ENCODE measurements at regions not wholly inside any gene's neighbourhood (a gene's known extent, or its start where the extent isn't known, plus 50 kb on each side); places are given as distances from the start of the nearest gene placed in this dataset.

- no peak for DNase-seq
Observed at GRCh38 chr22:44611880-44612496, 90.0 kb upstream of the PRR5 start.

GRCh38 chr22:44610071-44610470, 91.9 kb upstream of the PRR5 start:
- no peak for DNase-seq

- DNase-seq: no peak
Observed at GRCh38 chr22:44609400-44609988, 92.5 kb upstream of the PRR5 start.

GRCh38 chr22:44608597-44609399, 93.2 kb upstream of the PRR5 start:
- no peak for DNase-seq

DNA sequence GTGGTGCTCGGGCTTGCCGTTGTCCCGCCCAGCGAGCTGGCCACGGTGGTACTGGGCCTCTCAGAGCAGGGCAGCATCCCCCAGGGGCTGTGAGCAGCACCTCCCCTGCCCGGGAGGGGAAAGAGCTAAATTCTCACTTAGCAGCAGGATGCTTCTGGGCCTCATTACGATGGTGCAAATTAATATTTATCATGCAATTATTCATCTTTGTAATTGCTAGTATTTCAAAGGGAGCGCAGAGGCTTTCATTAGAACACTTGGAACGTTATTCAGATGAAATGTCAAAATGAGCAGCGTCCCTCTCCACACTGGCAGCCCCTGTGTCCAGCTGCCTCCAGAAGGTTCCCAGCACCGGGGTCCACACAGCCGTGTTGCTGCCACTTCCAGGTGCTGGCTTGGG, 95.9 kb upstream of the PRR5 start:
- no peak for DNase-seq

- no peak for DNase-seq
Observed at GRCh38 chr22:44605486-44605885, 96.5 kb upstream of the PRR5 start.

- no peak for DNase-seq
Observed at GRCh38 chr22:44604991-44605390, 97.0 kb upstream of the PRR5 start.

GRCh38 chr22:44604455-44604854, 97.5 kb upstream of the PRR5 start:
- no peak for DNase-seq

DNA sequence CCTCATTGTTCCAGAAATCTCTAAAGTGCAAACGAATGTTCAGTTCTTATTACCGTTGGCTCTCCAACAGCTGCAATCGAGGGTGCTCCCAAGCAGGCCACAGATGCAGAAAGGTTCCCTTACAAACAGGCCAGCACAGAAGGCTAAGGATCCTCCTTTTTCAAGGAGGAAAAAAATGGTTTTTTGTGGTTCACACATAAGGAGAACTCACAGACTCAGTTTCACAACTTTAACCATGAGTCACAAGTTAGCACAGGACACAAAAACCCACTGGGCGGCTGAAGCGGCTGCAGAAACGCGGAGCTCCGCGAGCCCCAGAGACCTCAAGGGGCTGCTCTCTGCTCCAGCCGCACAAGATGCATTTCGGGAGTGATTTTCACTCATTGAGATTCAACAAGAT, 98.2 kb upstream of the PRR5 start:
- no peak for DNase-seq

GRCh38 chr22:44601725-44602124, 100.3 kb upstream of the PRR5 start:
- DNase-seq: no peak

- no peak for DNase-seq
Observed at GRCh38 chr22:44601189-44601588, 100.8 kb upstream of the PRR5 start.

GRCh38 chr22:44600207-44600785, 101.7 kb upstream of the PRR5 start:
- no peak for DNase-seq

DNA sequence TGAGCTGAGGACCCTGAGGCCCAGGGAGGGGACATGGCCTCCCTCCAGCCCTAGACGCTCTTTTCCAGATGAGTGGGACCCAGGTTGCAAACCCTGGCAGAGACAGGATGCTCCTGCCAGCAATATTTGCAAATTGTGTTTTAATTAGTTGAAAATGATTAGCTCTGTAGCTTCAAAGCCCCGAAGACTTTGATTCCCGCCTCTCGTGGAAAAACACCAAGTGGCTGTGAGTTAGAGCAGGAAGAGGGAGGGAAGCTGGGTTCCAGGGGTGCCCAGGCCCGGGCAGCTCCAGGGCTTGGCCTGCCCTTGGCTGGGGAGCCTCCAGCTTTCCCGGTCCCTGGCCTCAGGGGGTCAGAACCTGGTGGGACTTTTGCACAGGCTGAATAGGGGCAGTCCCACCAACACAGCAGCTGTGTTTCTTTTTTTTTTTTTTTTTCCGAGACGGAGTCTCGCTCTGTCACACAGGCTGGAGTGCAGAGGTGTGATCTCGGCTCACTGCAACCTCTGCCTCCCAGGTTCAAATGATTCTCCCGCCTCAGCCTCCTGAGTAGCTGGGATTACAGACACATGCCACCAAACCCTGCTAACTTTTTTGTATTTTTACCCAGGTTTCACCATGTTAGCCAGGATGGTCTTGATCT, 101.6 kb upstream of the RTL6 start:
- DNase-seq: no peak

DNA sequence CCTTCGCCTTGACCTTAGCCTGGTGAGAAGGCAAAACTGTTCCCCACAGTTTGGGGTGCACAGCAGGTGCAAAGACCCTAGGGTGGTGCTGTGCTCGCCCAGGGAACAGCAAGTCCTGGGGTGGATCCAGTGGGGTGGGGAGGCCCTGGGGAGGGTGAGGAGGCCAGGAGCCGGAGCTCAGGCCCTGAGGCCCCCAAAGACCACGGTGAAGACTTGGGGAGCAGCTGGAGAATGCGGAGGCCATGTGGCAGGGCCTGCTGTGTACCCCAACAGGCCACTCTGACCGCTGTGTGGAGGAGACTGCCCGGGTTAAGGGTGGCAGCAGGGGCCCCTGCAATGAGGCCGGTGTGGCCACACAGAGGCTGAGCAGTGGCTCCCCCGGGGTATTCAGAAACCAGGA, 101.1 kb upstream of the RTL6 start:
- DNase-seq: no peak

DNA sequence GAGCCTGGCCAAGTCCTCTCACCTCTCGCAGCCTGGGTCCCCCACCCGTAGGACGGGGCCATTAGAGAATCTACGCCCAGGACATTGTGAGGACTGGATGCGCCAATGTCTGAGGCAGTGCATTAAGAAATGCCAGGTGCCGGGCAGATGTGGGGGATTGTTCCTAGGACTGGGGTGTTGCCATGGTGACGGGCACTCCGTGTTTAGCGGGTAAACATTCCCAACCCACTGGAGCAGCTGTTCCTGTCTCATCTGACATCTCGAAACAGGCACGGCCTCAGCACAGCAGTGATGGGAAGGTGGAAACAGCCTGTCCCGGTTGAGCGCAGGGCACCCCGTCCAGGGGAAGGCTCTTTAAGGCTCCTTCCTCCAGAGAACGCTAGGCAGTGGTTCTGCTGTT, 99.6 kb upstream of the RTL6 start:
- no peak for DNase-seq

GRCh38 chr22:44596396-44597125, 98.5 kb upstream of the RTL6 start:
- DNase-seq: no peak

DNA sequence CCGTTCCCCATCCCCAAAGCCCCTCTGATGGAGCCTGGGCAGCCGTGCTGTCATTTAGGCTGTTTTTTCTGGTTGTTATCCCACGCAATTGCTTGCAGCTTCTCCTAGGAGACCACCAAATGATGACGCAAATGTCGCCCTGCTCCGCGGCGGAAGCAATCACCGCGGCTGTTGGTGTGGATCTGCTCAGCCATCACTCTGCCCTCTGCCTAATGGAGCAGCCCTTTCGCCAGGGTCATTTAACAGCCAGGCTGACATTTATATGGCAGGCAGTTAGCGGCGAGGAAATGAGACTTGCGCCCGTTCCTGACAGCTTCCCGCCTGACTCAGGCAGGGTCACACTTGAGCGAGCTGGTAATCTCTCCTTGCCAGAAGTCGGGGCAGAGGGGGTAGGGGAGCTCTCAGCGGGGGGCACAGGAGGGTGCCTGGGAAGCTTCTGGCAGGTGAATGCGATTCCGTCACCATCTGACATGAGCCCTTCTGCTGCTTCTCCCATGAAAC, 97.9 kb upstream of the RTL6 start:
- DNase-seq: no peak

GRCh38 chr22:44594951-44595350, 96.9 kb upstream of the RTL6 start:
- no peak for DNase-seq

DNA sequence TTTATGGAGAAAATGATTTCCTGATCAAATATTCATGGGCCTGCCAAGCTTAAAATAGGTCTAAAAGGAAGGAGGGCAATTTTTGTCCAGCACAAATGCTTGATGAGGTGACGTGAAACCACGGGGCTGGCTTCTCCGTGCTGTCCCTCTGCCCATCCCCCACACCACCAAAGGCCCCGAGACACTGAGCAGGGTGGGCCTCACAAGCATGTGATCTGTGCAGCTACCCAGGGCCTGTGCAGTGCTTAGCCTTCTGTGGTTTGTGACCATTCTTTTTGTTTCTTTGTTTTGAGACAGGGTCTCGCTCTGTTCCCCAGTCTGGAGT, 94.8 kb upstream of the RTL6 start:
- no peak for DNase-seq

DNA sequence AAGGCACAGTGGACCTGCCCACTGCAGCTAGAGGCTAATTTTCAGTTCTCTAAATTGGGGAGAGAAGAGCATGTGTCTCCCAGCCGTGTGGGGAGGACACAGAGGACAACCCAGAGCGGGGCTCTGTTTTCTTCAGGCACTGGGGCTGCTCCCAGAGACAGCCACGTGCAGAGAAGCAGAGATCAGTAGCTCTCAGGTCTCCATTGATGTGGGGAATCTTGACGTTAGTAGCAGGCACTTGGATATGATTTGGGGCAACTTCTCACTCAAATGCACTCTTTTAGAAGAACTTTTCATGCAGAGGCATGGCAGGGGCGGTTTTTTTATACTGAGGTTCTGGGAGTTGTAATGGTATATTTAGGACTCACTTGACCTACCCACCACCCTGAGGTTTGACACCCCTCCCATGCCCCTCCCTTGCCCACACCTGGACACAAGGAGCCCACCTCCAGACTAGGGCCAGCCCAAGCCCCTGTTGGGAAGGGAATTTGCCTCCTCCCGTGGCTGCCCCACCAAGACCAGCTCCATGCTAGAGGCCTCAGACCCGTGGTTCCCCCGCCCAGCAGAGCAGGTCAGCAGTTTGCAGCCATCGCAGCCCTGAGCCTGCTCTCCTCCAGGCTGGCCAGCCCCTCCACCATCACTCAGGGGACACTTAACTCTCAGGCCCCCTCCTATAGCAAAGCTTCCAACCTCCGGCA, 94.2 kb upstream of the RTL6 start:
- DNase-seq: no peak

DNA sequence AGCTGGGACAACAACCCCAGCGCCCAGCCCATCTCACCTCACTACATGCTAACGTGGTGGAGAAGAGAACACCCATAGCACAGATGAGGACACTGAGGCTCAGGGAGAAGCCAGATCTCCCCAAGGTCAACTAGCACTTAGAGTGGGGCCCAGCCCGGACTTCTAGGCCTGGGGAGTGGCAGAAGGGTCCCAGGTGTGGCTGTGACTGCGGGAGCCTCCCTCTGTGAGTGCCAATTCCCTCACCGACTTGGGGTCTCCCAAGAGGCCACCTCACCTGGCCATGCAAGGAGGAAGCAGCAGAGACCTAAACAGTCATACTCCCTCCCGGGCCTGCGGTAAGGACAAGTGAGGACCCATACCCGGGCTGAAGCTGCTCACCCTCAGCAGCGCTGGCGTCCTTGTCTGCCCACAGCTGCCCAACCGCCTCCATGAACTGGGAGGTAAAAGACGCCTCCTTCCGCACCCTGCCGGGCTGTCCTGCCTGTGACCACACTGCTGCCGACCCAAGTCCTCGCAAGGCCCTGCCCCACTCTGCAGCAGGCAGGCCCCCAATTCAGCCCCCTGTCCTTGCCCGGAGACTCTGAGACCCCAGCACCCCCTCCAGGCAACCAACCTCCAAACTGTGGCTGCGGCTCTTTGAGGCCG, 93.2 kb upstream of the RTL6 start:
- no peak for DNase-seq

Data from occipital lobe (tissue), 1 donor.